ENCODE measurements at regions not wholly inside any gene's neighbourhood (a gene's known extent, or its start where the extent isn't known, plus 50 kb on each side); places are given as distances from the start of the nearest gene placed in this dataset.

GRCh38 chr2:122478117-122478516 is 722.7 kb downstream of the TSN start:
- Histone ChIP-seq H3K4me3 (ENCODE audit: low read length in 2 of 2) (no peak overlapping the region), H3K27me3 (ENCODE audit: control insufficient read depth in 1 of 2, insufficient read depth in 2 of 2, low read length in 2 of 2) (no peaks in the 10 kb centered on the region), H3K9ac (ENCODE audit: low read length in 2 of 2) (no peak overlapping the region), H3K4me1 (ENCODE audit: control insufficient read depth, insufficient read depth, low read length) (no peaks in the 10 kb centered on the region), H3K36me3 (ENCODE audit: control insufficient read depth in 2 of 2, insufficient read depth in 2 of 2, low read length in 2 of 2) (no peaks in the 10 kb centered on the region), H3K9me3 (ENCODE audit: control insufficient read depth in 2 of 2, low read length in 2 of 2) (no peaks in the 10 kb centered on the region), H3K27ac (ENCODE audit: low read length) (no peak overlapping the region)

- no peaks in the 10 kb centered on the region for H3K36me3 ChIP-seq (ENCODE audit: control insufficient read depth in 2 of 2, insufficient read depth in 2 of 2, low read length in 2 of 2)
- no peaks in the 10 kb centered on the region for H3K9me3 ChIP-seq (ENCODE audit: control insufficient read depth in 2 of 2, low read length in 2 of 2)
- no peak overlapping the region for H3K4me3 ChIP-seq (ENCODE audit: low read length in 2 of 2)
- no peaks in the 10 kb centered on the region for H3K4me1 ChIP-seq (ENCODE audit: control insufficient read depth, insufficient read depth, low read length)
- no peaks in the 10 kb centered on the region for H3K27me3 ChIP-seq (ENCODE audit: control insufficient read depth in 1 of 2, insufficient read depth in 2 of 2, low read length in 2 of 2)
- H3K27ac ChIP-seq (ENCODE audit: low read length) = no peak overlapping the region
- H3K9ac ChIP-seq (ENCODE audit: low read length in 2 of 2) = no peak overlapping the region
These were observed 723.3 kb downstream of the TSN start for GRCh38 chr2:122478771-122479170.

- Histone ChIP-seq H3K27me3 (ENCODE audit: control insufficient read depth in 1 of 2, insufficient read depth in 2 of 2, low read length in 2 of 2) (no peaks in the 10 kb centered on the region), H3K36me3 (ENCODE audit: control insufficient read depth in 2 of 2, insufficient read depth in 2 of 2, low read length in 2 of 2) (no peaks in the 10 kb centered on the region), H3K4me1 (ENCODE audit: control insufficient read depth, insufficient read depth, low read length) (no peaks in the 10 kb centered on the region), H3K9me3 (ENCODE audit: control insufficient read depth in 2 of 2, low read length in 2 of 2) (no peaks in the 10 kb centered on the region), H3K4me3 (ENCODE audit: low read length in 2 of 2) (no peak overlapping the region), H3K27ac (ENCODE audit: low read length) (no peak overlapping the region), H3K9ac (ENCODE audit: low read length in 2 of 2) (no peak overlapping the region)
These were observed 725.2 kb downstream of the TSN start for GRCh38 chr2:122480501-122481243.

DNA sequence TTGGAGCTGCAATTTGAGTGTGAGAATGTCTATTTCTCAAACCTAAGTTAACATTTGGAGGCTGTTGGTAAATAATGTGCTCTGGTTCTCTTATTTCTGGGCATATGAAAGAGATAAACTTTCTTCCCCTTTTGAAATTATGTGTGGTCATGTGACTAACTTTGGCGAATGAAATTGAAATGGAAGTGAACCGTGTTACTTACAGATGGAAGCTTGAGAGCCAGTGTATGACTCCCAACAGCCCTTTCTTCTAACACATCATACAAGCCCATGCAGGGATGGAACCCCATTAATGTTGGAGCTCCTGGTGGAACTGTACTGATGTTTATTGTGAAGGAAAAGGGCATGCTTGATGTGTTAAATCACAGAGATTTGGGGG is 725.8 kb downstream of the TSN start:
- no peak overlapping the region for H3K4me3 ChIP-seq (ENCODE audit: low read length in 2 of 2)
- H3K9ac ChIP-seq (ENCODE audit: low read length in 2 of 2) = no peak overlapping the region
- H3K9me3 ChIP-seq (ENCODE audit: control insufficient read depth in 2 of 2, low read length in 2 of 2) = no peaks in the 10 kb centered on the region
- no peaks in the 10 kb centered on the region for H3K36me3 ChIP-seq (ENCODE audit: control insufficient read depth in 2 of 2, insufficient read depth in 2 of 2, low read length in 2 of 2)
- no peak overlapping the region for H3K27ac ChIP-seq (ENCODE audit: low read length)
- no peaks in the 10 kb centered on the region for H3K4me1 ChIP-seq (ENCODE audit: control insufficient read depth, insufficient read depth, low read length)
- H3K27me3 ChIP-seq (ENCODE audit: control insufficient read depth in 1 of 2, insufficient read depth in 2 of 2, low read length in 2 of 2) = no peaks in the 10 kb centered on the region

DNA sequence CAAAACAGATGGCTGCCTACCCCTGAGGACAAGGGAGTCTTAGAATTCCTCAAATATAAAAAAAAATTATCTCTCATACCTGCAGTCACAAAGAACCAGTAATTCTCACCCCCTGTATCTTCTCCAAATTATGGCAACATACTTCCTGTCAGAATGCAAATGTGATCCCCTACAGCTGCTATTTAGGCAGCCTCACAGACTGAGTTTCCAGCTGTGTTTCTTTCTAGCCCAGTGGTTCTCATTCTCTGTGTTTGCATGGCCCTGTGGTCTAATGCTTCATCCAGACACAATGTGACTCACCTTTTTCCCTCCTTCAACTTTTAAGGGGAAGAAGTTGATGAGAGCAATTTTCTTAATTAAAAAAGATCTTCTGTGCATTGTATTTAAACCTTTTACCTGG is 726.3 kb downstream of the TSN start:
- H3K4me1 ChIP-seq (ENCODE audit: control insufficient read depth, insufficient read depth, low read length) = no peaks in the 10 kb centered on the region
- no peak overlapping the region for H3K4me3 ChIP-seq (ENCODE audit: low read length in 2 of 2)
- no peak overlapping the region for H3K27ac ChIP-seq (ENCODE audit: low read length)
- no peaks in the 10 kb centered on the region for H3K36me3 ChIP-seq (ENCODE audit: control insufficient read depth in 2 of 2, insufficient read depth in 2 of 2, low read length in 2 of 2)
- no peaks in the 10 kb centered on the region for H3K9me3 ChIP-seq (ENCODE audit: control insufficient read depth in 2 of 2, low read length in 2 of 2)
- no peak overlapping the region for H3K9ac ChIP-seq (ENCODE audit: low read length in 2 of 2)
- H3K27me3 ChIP-seq (ENCODE audit: control insufficient read depth in 1 of 2, insufficient read depth in 2 of 2, low read length in 2 of 2) = no peaks in the 10 kb centered on the region

- Histone ChIP-seq H3K9me3 (ENCODE audit: control insufficient read depth in 2 of 2, low read length in 2 of 2) (peaks cover 0 to 3% of the 10 kb centered on the region in 2 donors), H3K27me3 (ENCODE audit: control insufficient read depth in 1 of 2, insufficient read depth in 2 of 2, low read length in 2 of 2) (no peaks in the 10 kb centered on the region), H3K4me3 (ENCODE audit: low read length in 2 of 2) (no peak overlapping the region), H3K9ac (ENCODE audit: low read length in 2 of 2) (no peak overlapping the region), H3K4me1 (ENCODE audit: control insufficient read depth, insufficient read depth, low read length) (no peaks in the 10 kb centered on the region), H3K36me3 (ENCODE audit: control insufficient read depth in 2 of 2, insufficient read depth in 2 of 2, low read length in 2 of 2) (no peaks in the 10 kb centered on the region), H3K27ac (ENCODE audit: low read length) (no peak overlapping the region)
These were observed 730.6 kb downstream of the TSN start for GRCh38 chr2:122486086-122486485.

GRCh38 chr2:122486705-122487415 is 731.4 kb downstream of the TSN start:
- no peak overlapping the region for H3K9ac ChIP-seq (ENCODE audit: low read length in 2 of 2)
- no peak overlapping the region for H3K27ac ChIP-seq (ENCODE audit: low read length)
- peaks cover 0 to 3% of the 10 kb centered on the region in 2 donors for H3K9me3 ChIP-seq (ENCODE audit: control insufficient read depth in 2 of 2, low read length in 2 of 2)
- no peaks in the 10 kb centered on the region for H3K27me3 ChIP-seq (ENCODE audit: control insufficient read depth in 1 of 2, insufficient read depth in 2 of 2, low read length in 2 of 2)
- no peak overlapping the region for H3K4me3 ChIP-seq (ENCODE audit: low read length in 2 of 2)
- H3K36me3 ChIP-seq (ENCODE audit: control insufficient read depth in 2 of 2, insufficient read depth in 2 of 2, low read length in 2 of 2) = no peaks in the 10 kb centered on the region
- H3K4me1 ChIP-seq (ENCODE audit: control insufficient read depth, insufficient read depth, low read length) = no peaks in the 10 kb centered on the region

DNA sequence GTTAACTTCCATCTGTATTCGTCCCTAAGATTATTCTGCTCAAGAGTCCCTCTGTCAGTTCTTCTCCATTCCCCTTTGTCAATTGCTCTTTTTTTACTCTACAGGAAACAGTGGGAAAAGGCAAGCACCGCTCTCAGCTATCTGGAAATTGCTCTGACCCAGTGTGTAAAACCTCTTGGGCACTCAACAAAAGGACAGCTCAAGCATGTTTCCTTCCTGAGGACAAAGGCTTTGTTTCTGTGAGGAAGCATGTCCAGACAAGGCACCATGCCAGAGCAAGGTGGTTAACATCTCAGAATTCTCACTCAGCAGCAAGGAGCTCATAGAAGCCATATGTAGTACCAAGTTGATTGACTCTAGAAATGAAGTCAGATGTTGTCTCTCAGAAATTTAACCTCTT is 735.6 kb downstream of the TSN start:
- no peaks in the 10 kb centered on the region for H3K4me1 ChIP-seq (ENCODE audit: control insufficient read depth, insufficient read depth, low read length)
- no peaks in the 10 kb centered on the region for H3K36me3 ChIP-seq (ENCODE audit: control insufficient read depth in 2 of 2, insufficient read depth in 2 of 2, low read length in 2 of 2)
- no peak overlapping the region for H3K27ac ChIP-seq (ENCODE audit: low read length)
- no peak overlapping the region for H3K4me3 ChIP-seq (ENCODE audit: low read length in 2 of 2)
- no peaks in the 10 kb centered on the region for H3K27me3 ChIP-seq (ENCODE audit: control insufficient read depth in 1 of 2, insufficient read depth in 2 of 2, low read length in 2 of 2)
- no peak overlapping the region for H3K9ac ChIP-seq (ENCODE audit: low read length in 2 of 2)
- peaks cover 0 to 3% of the 10 kb centered on the region in 2 donors for H3K9me3 ChIP-seq (ENCODE audit: control insufficient read depth in 2 of 2, low read length in 2 of 2)

DNA sequence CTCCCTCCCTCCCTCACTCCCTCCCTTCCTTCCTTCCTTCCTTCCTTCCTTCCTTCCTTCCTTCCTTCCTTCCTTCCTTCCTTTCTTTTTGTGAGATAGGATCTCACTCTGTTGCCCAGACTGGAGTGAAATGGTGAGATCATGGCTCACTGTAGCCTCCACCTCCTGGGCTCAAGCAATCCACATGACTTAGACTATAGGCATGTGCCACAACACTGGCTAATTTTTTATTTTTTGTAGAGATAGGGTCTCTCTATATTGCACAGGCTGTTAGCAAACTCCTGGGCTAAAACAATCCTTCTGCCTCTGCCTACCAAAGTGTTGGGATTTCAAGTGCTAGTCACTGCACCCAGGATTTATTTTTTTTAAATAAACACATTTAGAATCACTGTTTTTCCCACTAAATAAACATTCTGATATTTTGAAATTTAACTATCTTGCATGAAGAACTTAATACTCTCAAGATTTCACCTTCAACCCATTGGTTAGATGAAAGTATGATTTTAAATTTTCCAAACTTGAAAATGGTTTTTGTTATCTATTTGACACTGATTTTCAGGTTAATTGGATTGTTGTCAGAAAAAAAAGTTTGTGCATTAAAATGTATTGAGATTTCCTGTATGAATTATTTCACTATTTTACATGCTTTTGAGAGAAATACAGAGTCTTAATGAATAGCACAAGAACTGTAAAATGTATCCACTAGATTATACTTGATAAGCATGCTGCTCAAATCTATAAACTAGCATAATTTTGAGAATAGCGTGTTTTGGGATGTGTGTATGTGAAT is 745.1 kb downstream of the TSN start:
- H3K27ac ChIP-seq (ENCODE audit: low read length) = no peak overlapping the region
- H3K27me3 ChIP-seq (ENCODE audit: control insufficient read depth in 1 of 2, insufficient read depth in 2 of 2, low read length in 2 of 2) = no peaks in the 10 kb centered on the region
- H3K4me3 ChIP-seq (ENCODE audit: low read length in 2 of 2) = no peak overlapping the region
- no peak overlapping the region for H3K9ac ChIP-seq (ENCODE audit: low read length in 2 of 2)
- no peaks in the 10 kb centered on the region for H3K36me3 ChIP-seq (ENCODE audit: control insufficient read depth in 2 of 2, insufficient read depth in 2 of 2, low read length in 2 of 2)
- H3K4me1 ChIP-seq (ENCODE audit: control insufficient read depth, insufficient read depth, low read length) = no peaks in the 10 kb centered on the region
- H3K9me3 ChIP-seq (ENCODE audit: control insufficient read depth in 2 of 2, low read length in 2 of 2) = no peaks in the 10 kb centered on the region

DNA sequence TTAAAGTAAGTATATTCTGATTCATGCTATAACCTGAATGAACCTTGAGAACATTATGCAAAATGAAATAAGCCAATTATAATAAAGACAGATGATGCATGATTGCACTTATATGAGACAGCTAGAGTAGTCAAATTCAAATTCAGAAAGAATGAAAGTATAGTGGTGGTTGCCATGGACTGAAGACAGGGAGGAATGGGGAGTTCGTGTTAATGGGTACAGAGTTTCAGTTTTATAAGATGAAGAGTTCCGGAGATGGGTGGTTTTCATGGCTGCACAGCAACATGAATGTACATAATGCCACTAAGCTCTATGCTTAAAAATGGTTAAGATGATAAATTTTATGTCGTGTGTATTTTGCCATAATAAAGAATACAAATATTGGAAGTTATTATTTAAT is 751.2 kb downstream of the TSN start:
- no peak overlapping the region for H3K27ac ChIP-seq (ENCODE audit: low read length)
- no peaks in the 10 kb centered on the region for H3K27me3 ChIP-seq (ENCODE audit: control insufficient read depth in 1 of 2, insufficient read depth in 2 of 2, low read length in 2 of 2)
- H3K36me3 ChIP-seq (ENCODE audit: control insufficient read depth in 2 of 2, insufficient read depth in 2 of 2, low read length in 2 of 2) = no peaks in the 10 kb centered on the region
- no peak overlapping the region for H3K4me3 ChIP-seq (ENCODE audit: low read length in 2 of 2)
- no peaks in the 10 kb centered on the region for H3K9me3 ChIP-seq (ENCODE audit: control insufficient read depth in 2 of 2, low read length in 2 of 2)
- H3K9ac ChIP-seq (ENCODE audit: low read length in 2 of 2) = no peak overlapping the region
- no peaks in the 10 kb centered on the region for H3K4me1 ChIP-seq (ENCODE audit: control insufficient read depth, insufficient read depth, low read length)

All from stomach smooth muscle (tissue), 2 donors.